ENCODE measurements at regions not wholly inside any gene's neighbourhood (a gene's known extent, or its start where the extent isn't known, plus 50 kb on each side); places are given as distances from the start of the nearest gene placed in this dataset.

GRCh38 chr1:209430821-209431259 lies 152.7 kb upstream of the CAMK1G start:
- Histone ChIP-seq H3K4me1 (ENCODE audit: insufficient read depth) (peaks cover 70% of the 10 kb centered on the region), H3K4me3 (peak overlapping the region; percentile 44)

DNA sequence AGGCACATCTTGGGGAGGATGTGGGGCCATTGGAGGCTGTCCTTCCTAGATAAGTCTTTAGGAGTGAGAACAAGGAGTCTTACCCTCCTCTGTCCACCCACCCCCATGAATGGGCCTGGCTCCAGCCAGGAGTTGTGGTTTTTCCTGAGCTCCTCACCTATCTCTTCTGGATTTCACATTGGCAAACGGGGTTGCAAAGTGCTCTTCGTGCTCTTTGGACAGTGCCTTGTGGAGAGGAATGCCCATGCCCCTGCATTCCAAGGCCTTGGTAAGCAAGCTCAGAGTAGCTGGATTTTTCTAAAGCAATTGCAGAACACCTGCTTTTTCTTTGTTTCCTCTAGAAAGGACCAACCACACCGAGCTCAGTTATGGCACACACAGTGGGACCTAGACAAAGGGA lies 152.1 kb upstream of the CAMK1G start:
- Histone ChIP-seq H3K9me2 (ENCODE audit: insufficient read depth) (peaks cover 11% of the 10 kb centered on the region; the same call in 1 of the 2 replicates), H3K36me3 (ENCODE audit: insufficient read depth) (no peaks in the 10 kb centered on the region), H2AFZ (no peak overlapping the region), H4K20me1 (replicated peaks; ENCODE audit: insufficient read depth) (no peaks in the 10 kb centered on the region), H3K27me3 (ENCODE audit: insufficient read depth) (no peaks in the 10 kb centered on the region), H3K27ac (ENCODE audit: low read depth) (peak overlapping the region; percentile 96; the same call in 1 of the 2 replicates), H3F3A (replicated peaks; ENCODE audit: low read depth) (peaks cover 6% of the 10 kb centered on the region; the same call in 1 of the 2 replicates), H3K4me1 (ENCODE audit: insufficient read depth) (peaks cover 70% of the 10 kb centered on the region), H3K4me3 (no peak overlapping the region; the same call in 1 of the 2 replicates), H3K4me2 (no peak overlapping the region), H3K79me2 (replicated peaks; ENCODE audit: insufficient read depth) (peaks cover 16% of the 10 kb centered on the region)
- TF ChIP-seq POLR2AphosphoS5 (IDR thresholded peaks at IDR 0.05; ENCODE audit: low read depth) (0 out of 2 replicates have a peak, but pooled peaks have one; percentile 13), ETS1 (IDR thresholded peaks at IDR 0.05) (no peak), EZH2 (IDR thresholded peaks at IDR 0.05; ENCODE audit: low read depth, unreplicated experiment) (no peak)
- TF ChIP-seq, protein P1, sequence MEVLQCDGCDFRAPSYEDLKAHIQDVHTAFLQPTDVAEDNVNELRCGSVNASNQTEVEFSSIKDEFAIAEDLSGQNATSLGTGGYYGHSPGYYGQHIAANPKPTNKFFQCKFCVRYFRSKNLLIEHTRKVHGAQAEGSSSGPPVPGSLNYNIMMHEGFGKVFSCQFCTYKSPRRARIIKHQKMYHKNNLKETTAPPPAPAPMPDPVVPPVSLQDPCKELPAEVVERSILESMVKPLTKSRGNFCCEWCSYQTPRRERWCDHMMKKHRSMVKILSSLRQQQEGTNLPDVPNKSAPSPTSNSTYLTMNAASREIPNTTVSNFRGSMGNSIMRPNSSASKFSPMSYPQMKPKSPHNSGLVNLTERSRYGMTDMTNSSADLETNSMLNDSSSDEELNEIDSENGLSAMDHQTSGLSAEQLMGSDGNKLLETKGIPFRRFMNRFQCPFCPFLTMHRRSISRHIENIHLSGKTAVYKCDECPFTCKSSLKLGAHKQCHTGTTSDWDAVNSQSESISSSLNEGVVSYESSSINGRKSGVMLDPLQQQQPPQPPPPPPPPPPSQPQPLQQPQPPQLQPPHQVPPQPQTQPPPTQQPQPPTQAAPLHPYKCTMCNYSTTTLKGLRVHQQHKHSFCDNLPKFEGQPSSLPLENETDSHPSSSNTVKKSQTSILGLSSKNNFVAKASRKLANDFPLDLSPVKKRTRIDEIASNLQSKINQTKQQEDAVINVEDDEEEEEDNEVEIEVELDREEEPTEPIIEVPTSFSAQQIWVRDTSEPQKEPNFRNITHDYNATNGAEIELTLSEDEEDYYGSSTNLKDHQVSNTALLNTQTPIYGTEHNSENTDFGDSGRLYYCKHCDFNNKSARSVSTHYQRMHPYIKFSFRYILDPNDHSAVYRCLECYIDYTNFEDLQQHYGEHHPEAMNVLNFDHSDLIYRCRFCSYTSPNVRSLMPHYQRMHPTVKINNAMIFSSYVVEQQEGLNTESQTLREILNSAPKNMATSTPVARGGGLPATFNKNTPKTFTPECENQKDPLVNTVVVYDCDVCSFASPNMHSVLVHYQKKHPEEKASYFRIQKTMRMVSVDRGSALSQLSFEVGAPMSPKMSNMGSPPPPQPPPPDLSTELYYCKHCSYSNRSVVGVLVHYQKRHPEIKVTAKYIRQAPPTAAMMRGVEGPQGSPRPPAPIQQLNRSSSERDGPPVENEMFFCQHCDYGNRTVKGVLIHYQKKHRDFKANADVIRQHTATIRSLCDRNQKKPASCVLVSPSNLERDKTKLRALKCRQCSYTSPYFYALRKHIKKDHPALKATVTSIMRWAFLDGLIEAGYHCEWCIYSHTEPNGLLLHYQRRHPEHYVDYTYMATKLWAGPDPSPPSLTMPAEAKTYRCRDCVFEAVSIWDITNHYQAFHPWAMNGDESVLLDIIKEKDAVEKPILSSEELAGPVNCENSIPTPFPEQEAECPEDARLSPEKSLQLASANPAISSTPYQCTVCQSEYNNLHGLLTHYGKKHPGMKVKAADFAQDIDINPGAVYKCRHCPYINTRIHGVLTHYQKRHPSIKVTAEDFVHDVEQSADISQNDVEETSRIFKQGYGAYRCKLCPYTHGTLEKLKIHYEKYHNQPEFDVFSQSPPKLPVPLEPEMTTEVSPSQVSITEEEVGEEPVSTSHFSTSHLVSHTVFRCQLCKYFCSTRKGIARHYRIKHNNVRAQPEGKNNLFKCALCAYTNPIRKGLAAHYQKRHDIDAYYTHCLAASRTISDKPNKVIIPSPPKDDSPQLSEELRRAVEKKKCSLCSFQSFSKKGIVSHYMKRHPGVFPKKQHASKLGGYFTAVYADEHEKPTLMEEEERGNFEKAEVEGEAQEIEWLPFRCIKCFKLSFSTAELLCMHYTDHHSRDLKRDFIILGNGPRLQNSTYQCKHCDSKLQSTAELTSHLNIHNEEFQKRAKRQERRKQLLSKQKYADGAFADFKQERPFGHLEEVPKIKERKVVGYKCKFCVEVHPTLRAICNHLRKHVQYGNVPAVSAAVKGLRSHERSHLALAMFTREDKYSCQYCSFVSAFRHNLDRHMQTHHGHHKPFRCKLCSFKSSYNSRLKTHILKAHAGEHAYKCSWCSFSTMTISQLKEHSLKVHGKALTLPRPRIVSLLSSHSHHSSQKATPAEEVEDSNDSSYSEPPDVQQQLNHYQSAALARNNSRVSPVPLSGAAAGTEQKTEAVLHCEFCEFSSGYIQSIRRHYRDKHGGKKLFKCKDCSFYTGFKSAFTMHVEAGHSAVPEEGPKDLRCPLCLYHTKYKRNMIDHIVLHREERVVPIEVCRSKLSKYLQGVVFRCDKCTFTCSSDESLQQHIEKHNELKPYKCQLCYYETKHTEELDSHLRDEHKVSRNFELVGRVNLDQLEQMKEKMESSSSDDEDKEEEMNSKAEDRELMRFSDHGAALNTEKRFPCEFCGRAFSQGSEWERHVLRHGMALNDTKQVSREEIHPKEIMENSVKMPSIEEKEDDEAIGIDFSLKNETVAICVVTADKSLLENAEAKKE (CRISPR knock-in tag; IDR thresholded peaks at IDR 0.05): no peak
- TF ChIP-seq, protein P2, sequence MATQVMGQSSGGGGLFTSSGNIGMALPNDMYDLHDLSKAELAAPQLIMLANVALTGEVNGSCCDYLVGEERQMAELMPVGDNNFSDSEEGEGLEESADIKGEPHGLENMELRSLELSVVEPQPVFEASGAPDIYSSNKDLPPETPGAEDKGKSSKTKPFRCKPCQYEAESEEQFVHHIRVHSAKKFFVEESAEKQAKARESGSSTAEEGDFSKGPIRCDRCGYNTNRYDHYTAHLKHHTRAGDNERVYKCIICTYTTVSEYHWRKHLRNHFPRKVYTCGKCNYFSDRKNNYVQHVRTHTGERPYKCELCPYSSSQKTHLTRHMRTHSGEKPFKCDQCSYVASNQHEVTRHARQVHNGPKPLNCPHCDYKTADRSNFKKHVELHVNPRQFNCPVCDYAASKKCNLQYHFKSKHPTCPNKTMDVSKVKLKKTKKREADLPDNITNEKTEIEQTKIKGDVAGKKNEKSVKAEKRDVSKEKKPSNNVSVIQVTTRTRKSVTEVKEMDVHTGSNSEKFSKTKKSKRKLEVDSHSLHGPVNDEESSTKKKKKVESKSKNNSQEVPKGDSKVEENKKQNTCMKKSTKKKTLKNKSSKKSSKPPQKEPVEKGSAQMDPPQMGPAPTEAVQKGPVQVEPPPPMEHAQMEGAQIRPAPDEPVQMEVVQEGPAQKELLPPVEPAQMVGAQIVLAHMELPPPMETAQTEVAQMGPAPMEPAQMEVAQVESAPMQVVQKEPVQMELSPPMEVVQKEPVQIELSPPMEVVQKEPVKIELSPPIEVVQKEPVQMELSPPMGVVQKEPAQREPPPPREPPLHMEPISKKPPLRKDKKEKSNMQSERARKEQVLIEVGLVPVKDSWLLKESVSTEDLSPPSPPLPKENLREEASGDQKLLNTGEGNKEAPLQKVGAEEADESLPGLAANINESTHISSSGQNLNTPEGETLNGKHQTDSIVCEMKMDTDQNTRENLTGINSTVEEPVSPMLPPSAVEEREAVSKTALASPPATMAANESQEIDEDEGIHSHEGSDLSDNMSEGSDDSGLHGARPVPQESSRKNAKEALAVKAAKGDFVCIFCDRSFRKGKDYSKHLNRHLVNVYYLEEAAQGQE (IDR thresholded peaks at IDR 0.05; ENCODE audit: unreplicated experiment): no peak
- Mint-ChIP-seq H3K36me3 (ENCODE audit: low read depth) (peaks cover 26% of the 10 kb centered on the region), H3K4me3 (peak overlapping the region; percentile 36; the same call in 1 of the 3 replicates), H3K27me3 (ENCODE audit: insufficient read depth, low read depth, poor library complexity) (peaks cover 29% of the 10 kb centered on the region), H3K27ac (peak overlapping the region; percentile 67; the same call in 1 of the 2 replicates), H3K9me3 (no peaks in the 10 kb centered on the region), H3K4me1 (peaks cover 91% of the 10 kb centered on the region)
- DNase-seq (ENCODE audit: low spot score): no peak
- ATAC-seq: no peak

More at GRCh38 chr1:209430821-209431259, 152.7 kb upstream of the CAMK1G start:
- no peaks in the 10 kb centered on the region for H4K20me1 ChIP-seq (replicated peaks; ENCODE audit: insufficient read depth)
- H3F3A ChIP-seq (replicated peaks; ENCODE audit: low read depth): peaks cover 6% of the 10 kb centered on the region; the same call in 1 of the 2 replicates
- H3K36me3 ChIP-seq (ENCODE audit: insufficient read depth): no peaks in the 10 kb centered on the region
- Mint-ChIP-seq H3K27me3 (ENCODE audit: insufficient read depth, low read depth, poor library complexity) (peaks cover 29% of the 10 kb centered on the region), H3K4me3 (peak overlapping the region; percentile 55; the same call in 2 of the 3 replicates), H3K4me1 (peaks cover 91% of the 10 kb centered on the region), H3K36me3 (ENCODE audit: low read depth) (peaks cover 26% of the 10 kb centered on the region), H3K9me3 (no peaks in the 10 kb centered on the region), H3K27ac (peak overlapping the region; percentile 39; the same call in 1 of the 2 replicates)
- H2AFZ ChIP-seq: no peak overlapping the region
- H3K9me2 ChIP-seq (ENCODE audit: insufficient read depth): peaks cover 15% of the 10 kb centered on the region; the same call in 1 of the 2 replicates
- no peaks in the 10 kb centered on the region for H3K27me3 ChIP-seq (ENCODE audit: insufficient read depth)
- ATAC-seq (no peak), DNase-seq (ENCODE audit: low spot score) (no peak)
- peak overlapping the region; percentile 20; the same call in 1 of the 2 replicates for H3K27ac ChIP-seq (ENCODE audit: low read depth)
- TF ChIP-seq STAT1 (IDR thresholded peaks at IDR 0.05; ENCODE audit: unreplicated experiment): no peak
- peaks cover 16% of the 10 kb centered on the region for H3K79me2 ChIP-seq (replicated peaks; ENCODE audit: insufficient read depth)
- H3K4me2 ChIP-seq: peak overlapping the region; percentile 58

Measured in GM23338 (cell line).